WERI-Rb-1 (cell line): ENCODE measurements at regions not wholly inside any gene's neighbourhood (a gene's known extent, or its start where the extent isn't known, plus 50 kb on each side); places are given as distances from the start of the nearest gene placed in this dataset.

Experiments
- DNase-seq: peaks from one replicate; pipeline ENCODE4 v3.0.0-alpha.2; 2020
- H3K27ac ChIP-seq: fragments of 250-450 bp; sonication (Bioruptor Pico); 2 replicates; pipeline ENCODE4 v1.5.1; 2020; ENCODE audit warnings: mild to moderate bottlenecking, moderate library complexity
- H3K27me3 ChIP-seq: fragments of 250-450 bp; sonication (Bioruptor Pico); 2 replicates; pipeline ENCODE4 v1.5.1; 2021; ENCODE audit warnings: mild to moderate bottlenecking, low read depth, moderate library complexity; ENCODE audit not compliant: insufficient read depth, severe bottlenecking
- H3K36me3 ChIP-seq: fragments of 250-450 bp; sonication (Bioruptor Pico); 2 replicates; pipeline ENCODE4 v1.5.1; 2020; ENCODE audit warnings: mild to moderate bottlenecking, moderate library complexity
- H3K4me3 ChIP-seq: 2 replicates; pipeline ENCODE4 v1.5.1; 2011; ENCODE audit warnings: low read depth, mild to moderate bottlenecking, control low read depth, low read length
- H3K9me3 ChIP-seq: fragments of 250-450 bp; sonication (Bioruptor Pico); 2 replicates; pipeline ENCODE4 v1.5.1; 2021; ENCODE audit warnings: mild to moderate bottlenecking, moderate library complexity; ENCODE audit not compliant: severe bottlenecking
- TF ChIP-seq, protein P1 (sequence below): IDR thresholded peaks from 2 replicates; pipeline ENCODE4 v1.5.1; 2011; ENCODE audit warnings: low read depth, mild to moderate bottlenecking, control low read depth, inconsistent platforms, low read length

DNA sequence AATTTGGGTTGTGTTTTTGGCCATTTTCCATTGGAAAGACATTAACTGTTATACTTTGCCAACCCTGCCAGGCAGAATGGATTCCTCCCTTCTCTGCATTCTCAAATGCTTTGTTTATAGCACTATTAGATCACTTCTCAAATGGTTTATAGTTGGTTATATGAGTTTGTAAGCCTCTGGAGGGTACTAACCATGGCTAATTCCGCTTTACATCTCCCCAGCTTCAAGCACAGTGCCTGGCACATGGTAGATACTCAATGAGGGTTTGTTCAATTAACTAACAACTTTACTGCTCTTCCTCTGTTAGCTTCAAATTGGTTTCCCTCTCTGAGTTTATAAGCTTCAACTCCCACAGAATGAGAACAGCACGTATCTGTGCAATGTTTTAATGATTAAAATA, 213.5 kb downstream of the SOX11 start:
- TF ChIP-seq, protein P1, sequence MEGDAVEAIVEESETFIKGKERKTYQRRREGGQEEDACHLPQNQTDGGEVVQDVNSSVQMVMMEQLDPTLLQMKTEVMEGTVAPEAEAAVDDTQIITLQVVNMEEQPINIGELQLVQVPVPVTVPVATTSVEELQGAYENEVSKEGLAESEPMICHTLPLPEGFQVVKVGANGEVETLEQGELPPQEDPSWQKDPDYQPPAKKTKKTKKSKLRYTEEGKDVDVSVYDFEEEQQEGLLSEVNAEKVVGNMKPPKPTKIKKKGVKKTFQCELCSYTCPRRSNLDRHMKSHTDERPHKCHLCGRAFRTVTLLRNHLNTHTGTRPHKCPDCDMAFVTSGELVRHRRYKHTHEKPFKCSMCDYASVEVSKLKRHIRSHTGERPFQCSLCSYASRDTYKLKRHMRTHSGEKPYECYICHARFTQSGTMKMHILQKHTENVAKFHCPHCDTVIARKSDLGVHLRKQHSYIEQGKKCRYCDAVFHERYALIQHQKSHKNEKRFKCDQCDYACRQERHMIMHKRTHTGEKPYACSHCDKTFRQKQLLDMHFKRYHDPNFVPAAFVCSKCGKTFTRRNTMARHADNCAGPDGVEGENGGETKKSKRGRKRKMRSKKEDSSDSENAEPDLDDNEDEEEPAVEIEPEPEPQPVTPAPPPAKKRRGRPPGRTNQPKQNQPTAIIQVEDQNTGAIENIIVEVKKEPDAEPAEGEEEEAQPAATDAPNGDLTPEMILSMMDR, result no peak
- no peaks in the 10 kb centered on the region for H3K27me3 ChIP-seq
- no peak for DNase-seq
- no peak overlapping the region for H3K4me3 ChIP-seq
- no peak overlapping the region for H3K27ac ChIP-seq
- H3K9me3 ChIP-seq, result no peaks in the 10 kb centered on the region
- no peaks in the 10 kb centered on the region for H3K36me3 ChIP-seq

DNA sequence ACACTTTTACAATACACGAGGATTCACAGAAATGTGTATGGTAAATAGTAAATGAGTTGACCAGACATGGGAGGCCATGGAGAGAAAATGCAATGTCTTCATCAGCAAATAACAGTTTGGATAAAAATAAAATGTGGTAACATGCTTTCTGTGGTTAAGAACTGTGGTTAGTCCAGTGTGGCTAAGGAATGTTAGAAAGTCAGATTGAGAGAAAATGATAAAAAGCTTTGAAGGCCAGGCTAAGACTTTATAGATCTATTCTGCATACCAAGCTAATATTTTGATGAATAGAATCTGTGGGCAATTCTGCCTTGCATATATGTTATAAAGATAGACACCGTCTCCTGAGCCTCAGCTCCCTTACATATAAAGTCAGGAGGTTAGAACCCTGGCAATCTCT, 215.9 kb downstream of the SOX11 start:
- Histone ChIP-seq H3K36me3 (no peaks in the 10 kb centered on the region), H3K27ac (no peak overlapping the region), H3K4me3 (no peak overlapping the region), H3K9me3 (no peaks in the 10 kb centered on the region), H3K27me3 (no peaks in the 10 kb centered on the region)
- no peak for DNase-seq
- TF ChIP-seq, protein P1, result no peak

DNA sequence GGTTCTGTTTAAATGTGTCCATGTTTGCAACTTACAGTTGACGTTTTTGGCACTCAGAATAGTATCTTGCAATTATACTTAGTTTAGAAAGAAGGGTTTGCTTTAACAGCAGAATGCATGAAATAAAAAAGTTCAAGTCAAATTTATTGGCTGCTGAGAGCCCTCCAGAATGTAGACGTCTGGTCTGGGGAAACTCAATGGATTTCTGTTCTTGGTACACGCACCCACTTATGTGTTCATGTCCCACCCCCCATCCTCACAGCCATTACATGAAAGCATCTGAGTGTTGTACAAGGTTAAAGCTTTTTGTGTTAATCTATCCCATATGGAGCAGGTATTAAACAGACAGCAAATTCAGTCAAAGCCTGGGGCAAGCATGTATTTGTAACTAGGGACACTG, 219.5 kb downstream of the SOX11 start:
- Histone ChIP-seq H3K36me3 (no peaks in the 10 kb centered on the region), H3K9me3 (no peaks in the 10 kb centered on the region), H3K27ac (peak overlapping the region; percentile 56), H3K27me3 (no peaks in the 10 kb centered on the region), H3K4me3 (no peak overlapping the region)
- DNase-seq, result peak; percentile 54
- TF ChIP-seq, protein P1, result no peak

DNA sequence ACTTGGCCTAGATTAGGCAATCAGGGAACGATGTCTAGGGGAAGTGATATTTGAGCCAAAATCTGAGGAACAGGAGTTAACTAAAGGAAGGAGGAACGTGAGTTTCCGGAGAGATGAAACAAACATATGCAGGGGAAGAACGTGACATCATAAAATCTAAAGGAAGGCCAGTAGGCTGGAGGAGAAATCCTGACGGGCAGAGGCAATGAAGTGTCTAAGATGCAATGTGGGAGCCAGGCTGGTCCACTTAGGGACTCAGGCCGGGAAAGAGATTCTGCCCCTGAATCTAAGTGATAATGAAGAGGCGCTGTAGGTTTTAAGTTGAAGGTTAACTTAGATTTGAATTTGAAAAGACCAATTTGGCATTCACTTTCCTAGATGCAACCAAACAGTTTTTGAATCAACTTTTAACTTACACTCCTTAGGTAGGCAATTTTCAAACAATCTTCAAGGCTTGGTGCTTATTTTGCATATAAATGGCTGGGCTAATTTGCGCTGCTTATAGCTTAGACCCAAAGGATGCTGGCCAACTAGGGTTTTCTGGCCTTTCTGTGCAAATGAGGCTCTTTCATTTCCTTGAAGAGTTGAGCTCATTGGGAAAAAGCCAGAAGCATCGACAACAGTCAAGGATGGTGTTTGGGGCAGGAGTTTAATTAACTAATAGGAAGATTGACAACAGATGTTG, 221.7 kb downstream of the SOX11 start:
- no peak for DNase-seq
- H3K36me3 ChIP-seq, result no peaks in the 10 kb centered on the region
- H3K4me3 ChIP-seq, result no peak overlapping the region
- no peak overlapping the region for H3K27ac ChIP-seq
- no peaks in the 10 kb centered on the region for H3K27me3 ChIP-seq
- TF ChIP-seq, protein P1, result no peak
- peaks cover 5% of the 10 kb centered on the region for H3K9me3 ChIP-seq

DNA sequence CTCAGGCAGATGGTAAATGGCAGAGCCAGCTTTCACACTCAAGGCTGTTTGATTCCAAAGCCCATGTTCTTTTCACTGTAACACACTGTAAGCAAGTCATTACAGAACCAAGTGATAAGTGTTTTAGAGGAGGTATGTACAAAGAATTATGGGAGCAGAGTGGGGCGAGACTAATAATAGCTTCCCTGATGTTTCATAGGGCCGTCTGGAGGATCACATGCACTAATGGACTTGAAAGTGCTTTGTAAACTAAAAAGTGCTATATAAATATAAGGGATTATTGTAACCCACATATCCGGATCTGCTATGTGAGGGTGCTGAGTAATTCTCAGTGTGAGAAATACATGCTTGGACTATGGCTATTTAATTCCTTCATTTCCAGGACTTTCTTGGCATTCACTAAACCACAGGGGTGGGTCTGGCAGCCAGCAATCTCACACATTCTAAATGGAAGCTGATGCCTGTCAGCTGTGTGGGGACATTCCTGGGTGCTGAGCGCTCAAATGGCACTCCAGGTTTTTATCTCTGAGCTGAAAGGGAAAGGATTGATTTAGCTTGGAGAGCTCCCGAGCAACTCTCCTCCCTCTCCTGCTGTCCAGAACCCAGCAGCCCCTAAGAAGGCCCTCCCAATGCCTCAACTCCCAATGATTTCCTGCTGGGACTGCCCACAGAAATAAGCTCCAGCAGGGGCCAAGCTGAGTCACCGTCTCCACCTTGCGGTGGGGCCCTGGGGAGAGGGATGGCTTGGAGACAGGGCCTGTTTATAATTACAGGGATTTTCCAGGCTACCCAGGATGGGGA, 222.8 kb downstream of the SOX11 start:
- TF ChIP-seq, protein P1, result peak; percentile 85
- peak; percentile 97 for DNase-seq
- Histone ChIP-seq H3K36me3 (no peaks in the 10 kb centered on the region), H3K9me3 (peaks cover 7% of the 10 kb centered on the region), H3K4me3 (no peak overlapping the region), H3K27ac (peak overlapping the region; percentile 31), H3K27me3 (no peaks in the 10 kb centered on the region)
